GM12873 (cell line): ENCODE measurements at regions not wholly inside any gene's neighbourhood (a gene's known extent, or its start where the extent isn't known, plus 50 kb on each side); places are given as distances from the start of the nearest gene placed in this dataset.

ENCODE experiments used
- TF ChIP-seq, protein P1 (sequence below): IDR thresholded peaks from 2 replicates; pipeline ENCODE4 v1.5.1; 2012; ENCODE audit warnings: low read depth, mild to moderate bottlenecking, moderate library complexity, low read length, control low read depth; ENCODE audit not compliant: insufficient read depth; ENCODE audit errors: missing control alignments

DNA sequence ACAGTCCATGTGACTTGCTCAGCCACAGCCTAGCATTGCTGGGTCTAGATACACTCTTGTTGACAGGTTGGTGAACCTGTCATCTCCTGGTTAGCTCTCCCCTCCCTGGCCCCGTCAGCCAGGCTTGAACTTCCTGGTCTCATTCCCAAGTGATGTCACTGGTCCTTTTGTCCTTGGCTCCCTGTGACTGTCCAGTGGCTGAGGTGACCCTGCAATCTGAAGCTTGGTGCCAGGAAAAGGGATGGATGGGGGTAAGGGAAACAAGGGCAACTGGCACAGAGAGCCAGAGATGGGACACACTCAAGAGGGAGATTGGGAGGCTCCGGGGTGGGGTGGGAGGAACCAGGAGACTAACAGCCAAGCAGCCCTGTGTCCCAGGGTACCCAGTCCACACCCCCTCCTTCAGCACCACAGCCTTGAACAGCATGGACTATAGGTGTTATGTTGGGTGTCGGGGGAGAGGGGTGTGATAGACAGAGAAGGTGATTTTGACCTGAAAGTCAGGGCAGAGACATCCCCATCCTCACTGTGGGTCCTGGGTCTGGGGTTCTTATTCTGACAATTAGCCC lies 63.8 kb upstream of the THY1 start:
- TF ChIP-seq, protein P1, sequence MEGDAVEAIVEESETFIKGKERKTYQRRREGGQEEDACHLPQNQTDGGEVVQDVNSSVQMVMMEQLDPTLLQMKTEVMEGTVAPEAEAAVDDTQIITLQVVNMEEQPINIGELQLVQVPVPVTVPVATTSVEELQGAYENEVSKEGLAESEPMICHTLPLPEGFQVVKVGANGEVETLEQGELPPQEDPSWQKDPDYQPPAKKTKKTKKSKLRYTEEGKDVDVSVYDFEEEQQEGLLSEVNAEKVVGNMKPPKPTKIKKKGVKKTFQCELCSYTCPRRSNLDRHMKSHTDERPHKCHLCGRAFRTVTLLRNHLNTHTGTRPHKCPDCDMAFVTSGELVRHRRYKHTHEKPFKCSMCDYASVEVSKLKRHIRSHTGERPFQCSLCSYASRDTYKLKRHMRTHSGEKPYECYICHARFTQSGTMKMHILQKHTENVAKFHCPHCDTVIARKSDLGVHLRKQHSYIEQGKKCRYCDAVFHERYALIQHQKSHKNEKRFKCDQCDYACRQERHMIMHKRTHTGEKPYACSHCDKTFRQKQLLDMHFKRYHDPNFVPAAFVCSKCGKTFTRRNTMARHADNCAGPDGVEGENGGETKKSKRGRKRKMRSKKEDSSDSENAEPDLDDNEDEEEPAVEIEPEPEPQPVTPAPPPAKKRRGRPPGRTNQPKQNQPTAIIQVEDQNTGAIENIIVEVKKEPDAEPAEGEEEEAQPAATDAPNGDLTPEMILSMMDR: no peak

DNA sequence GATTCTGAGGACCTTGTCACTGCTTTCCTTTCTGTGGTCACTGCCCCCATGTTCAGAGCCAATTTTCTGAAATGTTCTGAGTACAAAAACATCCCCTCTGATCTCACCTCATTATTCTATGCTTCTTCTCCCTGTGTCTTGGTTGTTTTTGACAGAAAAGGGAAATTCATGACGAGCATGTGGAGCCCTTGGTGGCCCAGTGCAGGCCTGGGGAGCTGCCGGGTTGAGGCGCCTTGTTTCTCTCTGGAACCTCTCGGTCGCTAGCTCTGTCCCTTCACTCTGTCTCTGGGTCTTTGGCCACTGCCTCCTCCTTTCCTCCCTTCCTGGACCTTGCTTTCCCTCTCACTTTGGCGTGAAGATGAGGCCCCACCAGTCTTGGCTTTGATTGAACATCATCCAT lies 63.0 kb upstream of the THY1 start:
- TF ChIP-seq, protein P1: no peak

DNA sequence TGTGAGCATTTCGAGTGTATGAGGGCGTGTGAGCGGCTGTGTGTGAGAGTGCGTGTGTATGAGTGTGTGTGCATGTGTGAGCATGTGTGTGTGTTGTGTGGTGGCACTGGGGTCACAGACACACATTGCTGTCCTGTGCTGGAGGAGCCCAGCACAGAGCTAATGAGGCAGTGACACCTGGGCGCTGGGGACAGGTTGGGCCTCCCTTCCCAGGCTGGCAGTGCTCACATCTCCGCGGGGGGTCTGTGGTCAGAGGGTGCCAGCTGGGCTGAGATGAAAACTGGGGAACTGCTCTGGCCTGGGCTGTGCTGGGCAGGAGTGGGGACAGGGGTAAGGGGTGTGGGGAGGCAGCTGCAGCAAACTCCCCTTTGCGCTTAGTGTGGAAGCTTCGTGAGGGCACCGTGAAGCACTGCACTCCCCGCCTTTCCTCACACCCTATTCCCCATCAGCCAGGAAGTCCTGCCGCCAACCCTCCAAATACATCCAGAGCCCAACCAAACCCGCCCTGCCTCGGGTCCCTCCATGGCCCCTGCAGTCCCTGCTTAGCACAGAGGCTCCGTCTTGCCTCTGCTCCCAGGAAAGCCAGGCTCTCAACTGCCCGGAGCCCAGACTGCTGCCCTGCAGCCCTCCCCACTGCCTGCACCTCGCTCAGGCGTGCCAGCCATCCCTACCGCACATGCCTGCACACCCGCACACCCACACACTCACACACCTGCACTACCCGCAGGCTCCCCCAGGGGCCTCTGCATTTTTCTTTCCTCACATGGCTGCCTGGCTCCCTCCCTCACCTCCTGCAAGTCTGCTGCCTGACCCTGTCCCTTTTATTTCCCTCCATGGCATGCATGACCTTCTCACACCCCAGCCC lies 62.0 kb upstream of the THY1 start:
- TF ChIP-seq, protein P1: peak; percentile 59

DNA sequence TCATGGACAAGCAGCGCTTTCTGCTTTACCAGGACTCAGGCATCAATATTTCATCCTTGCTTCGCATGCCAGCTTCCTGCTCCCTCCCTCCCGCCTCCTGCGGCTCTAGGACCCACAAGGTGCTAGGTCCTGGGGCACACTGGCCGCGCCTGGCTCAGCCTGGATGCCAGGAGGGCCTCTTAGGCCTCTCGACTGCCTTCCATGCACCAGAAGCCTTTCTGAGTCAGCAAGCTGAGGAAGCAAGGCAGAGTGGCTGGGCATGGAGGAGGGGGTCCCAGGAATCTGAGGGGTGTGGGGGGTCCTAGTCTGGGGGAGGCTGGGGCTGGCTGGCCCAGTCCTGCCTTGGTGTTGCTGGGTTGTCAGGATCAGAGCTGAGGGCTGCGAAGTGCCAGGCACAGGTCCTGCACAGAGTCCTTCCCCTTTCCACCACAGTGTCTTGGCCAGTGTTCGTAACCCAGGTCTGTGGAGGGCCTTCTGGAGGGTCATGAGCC lies 61.0 kb upstream of the THY1 start:
- TF ChIP-seq, protein P1: no peak

DNA sequence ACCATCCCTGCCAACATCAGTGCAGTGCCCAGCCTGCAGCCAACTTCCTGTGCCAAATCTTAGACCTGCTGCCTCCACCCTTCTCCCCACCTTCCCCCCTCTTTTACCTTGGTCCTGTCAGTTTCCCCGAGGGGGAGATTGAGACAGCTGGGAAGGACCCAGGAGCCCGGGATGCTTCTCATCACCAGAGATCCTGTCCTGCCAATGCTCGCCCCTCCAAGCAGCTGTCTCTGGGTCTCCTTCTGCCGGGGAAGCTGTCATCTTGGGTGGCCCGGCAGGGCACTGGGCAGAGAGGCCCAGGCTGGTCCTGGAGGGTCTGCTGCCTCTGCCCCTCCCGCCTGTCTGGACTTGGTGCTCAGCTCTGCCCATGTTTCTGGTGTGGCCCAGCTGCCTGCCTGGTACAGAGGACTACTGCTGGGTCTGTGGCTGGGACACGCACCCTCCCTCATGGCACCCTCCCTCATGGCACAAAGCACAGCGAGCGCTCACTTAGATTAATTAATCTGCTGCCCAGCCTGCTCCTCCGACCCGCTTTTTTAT lies 60.4 kb upstream of the THY1 start:
- TF ChIP-seq, protein P1: no peak

DNA sequence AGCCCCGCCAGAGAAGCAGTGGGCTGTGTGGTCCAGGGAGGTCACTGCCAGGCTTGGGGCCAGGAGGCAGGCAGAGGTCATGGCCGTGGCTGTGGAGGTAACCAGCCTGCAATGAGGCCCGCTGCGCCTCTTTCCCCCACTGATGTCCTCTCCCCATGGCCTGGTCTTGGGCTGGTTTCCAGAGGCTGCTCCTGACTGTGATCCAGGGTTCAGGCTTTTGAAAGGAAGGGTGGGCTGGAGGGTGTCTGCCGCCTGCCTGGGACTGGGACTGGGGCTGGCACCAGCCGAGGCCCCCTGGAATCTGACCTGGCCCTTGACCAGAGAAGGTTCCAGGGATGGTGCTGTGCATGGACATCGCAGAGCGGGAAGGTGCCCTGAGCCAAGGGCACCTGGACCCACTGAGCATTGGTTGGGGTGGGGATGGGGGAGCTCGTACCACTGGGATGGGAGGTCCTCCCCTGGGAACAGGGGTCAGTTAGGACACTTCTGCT lies 59.6 kb upstream of the THY1 start:
- TF ChIP-seq, protein P1: no peak
